Liver (tissue), 8 donors: ENCODE measurements at regions not wholly inside any gene's neighbourhood (a gene's known extent, or its start where the extent isn't known, plus 50 kb on each side); places are given as distances from the start of the nearest gene placed in this dataset.

Experiments
- DNase-seq: peaks from one replicate; pipeline ENCODE4 v3.0.0-alpha.2; 2017; ENCODE audit warnings: low spot score
- H3K27ac ChIP-seq, 2 donors: one replicate each; pipeline ENCODE4 v1.7.0; 2013; ENCODE audit warnings: inconsistent platforms in 2 of 2, low read length in 2 of 2, control low read depth in 1 of 2, low read depth in 1 of 2, mild to moderate bottlenecking in 1 of 2
- H3K27me3 ChIP-seq, 4 donors: one replicate each; pipeline versions ENCODE4 v1.6.1 to v1.7.0; 2013; ENCODE audit warnings: low read length in 3 of 4, inconsistent platforms in 1 of 4, mild to moderate bottlenecking in 1 of 4, moderate library complexity in 1 of 4; ENCODE audit not compliant: control insufficient read depth in 4 of 4, insufficient read depth in 4 of 4
- H3K36me3 ChIP-seq, 4 donors: one replicate each; pipeline versions ENCODE4 v1.6.1 to v1.7.0; 2013; ENCODE audit warnings: low read length in 3 of 4, mild to moderate bottlenecking in 3 of 4, low read depth in 1 of 4, moderate library complexity in 1 of 4; ENCODE audit not compliant: control insufficient read depth in 4 of 4, insufficient read depth in 3 of 4
- H3K4me1 ChIP-seq, 4 donors: one replicate each; pipeline versions ENCODE4 v1.6.1 to v1.7.0; 2013; ENCODE audit warnings: low read length in 3 of 4, mild to moderate bottlenecking in 3 of 4, moderate library complexity in 1 of 4; ENCODE audit not compliant: control insufficient read depth in 4 of 4, insufficient read depth in 4 of 4
- H3K4me3 ChIP-seq, 3 donors: one replicate each; pipeline versions ENCODE4 v1.6.1 to v1.7.0; 2013; ENCODE audit warnings: low read length in 3 of 3, control low read depth in 1 of 3, low read depth in 1 of 3, mild to moderate bottlenecking in 1 of 3
- H3K9ac ChIP-seq, 2 donors: one replicate each; pipeline ENCODE4 v1.7.0; 2013; ENCODE audit warnings: low read length in 2 of 2, mild to moderate bottlenecking in 2 of 2, moderate library complexity in 2 of 2, control low read depth in 1 of 2, low read depth in 1 of 2
- H3K9me3 ChIP-seq, 4 donors: one replicate each; pipeline versions ENCODE4 v1.6.1 to v1.7.0; 2013; ENCODE audit warnings: low read length in 3 of 4; ENCODE audit not compliant: control insufficient read depth in 4 of 4
- EGR1 ChIP-seq, 2 donors: IDR thresholded peaks; 2 replicates each; pipeline ENCODE4 v1.6.1; 2016 to 2018; ENCODE audit warnings: antibody characterized with exemption in 2 of 2, low read depth in 2 of 2
- FOXA1 ChIP-seq: IDR thresholded peaks from 2 replicates; pipeline ENCODE4 v1.6.1; 2016; ENCODE audit warnings: antibody characterized with exemption
- FOXA2 ChIP-seq: IDR thresholded peaks from 2 replicates; pipeline ENCODE4 v1.6.1; 2016; ENCODE audit warnings: antibody characterized with exemption
- HNF4A ChIP-seq, 2 donors: conservative IDR thresholded peaks; 2 replicates each; pipeline ENCODE4 v1.6.1; 2016; ENCODE audit warnings: antibody characterized with exemption in 2 of 2, mild to moderate bottlenecking in 2 of 2
- HNF4G ChIP-seq: IDR thresholded peaks from 2 replicates; pipeline ENCODE4 v1.6.1; 2016; ENCODE audit warnings: antibody characterized with exemption
- JUND ChIP-seq, 2 donors: IDR thresholded peaks; 2 replicates each; pipeline ENCODE4 v1.6.1; 2016; ENCODE audit warnings: antibody characterized with exemption in 2 of 2
- MAX ChIP-seq: IDR thresholded peaks from 2 replicates; pipeline ENCODE4 v1.6.1; 2016; ENCODE audit warnings: antibody characterized with exemption
- NR2F2 ChIP-seq: IDR thresholded peaks from 2 replicates; pipeline ENCODE4 v1.6.1; 2016; ENCODE audit warnings: antibody characterized with exemption
- RAD21 ChIP-seq, 2 donors: IDR thresholded peaks; 2 replicates each; pipeline ENCODE4 v1.6.1; 2016; ENCODE audit warnings: antibody characterized with exemption in 2 of 2, mild to moderate bottlenecking in 2 of 2
- REST ChIP-seq: IDR thresholded peaks from 2 replicates; pipeline ENCODE4 v1.6.1; 2016; ENCODE audit warnings: antibody characterized with exemption, mild to moderate bottlenecking
- RXRA ChIP-seq, 2 donors: IDR thresholded peaks; 2 replicates each; pipeline ENCODE4 v1.6.1; 2017 to 2018; ENCODE audit warnings: antibody characterized with exemption in 2 of 2, mild to moderate bottlenecking in 1 of 2
- SP1 ChIP-seq: IDR thresholded peaks from 2 replicates; pipeline ENCODE4 v1.6.1; 2018; ENCODE audit warnings: antibody characterized with exemption, mild to moderate bottlenecking
- TAF1 ChIP-seq: conservative IDR thresholded peaks from 2 replicates; pipeline ENCODE4 v1.6.1; 2016; ENCODE audit warnings: antibody characterized with exemption, mild to moderate bottlenecking
- YY1 ChIP-seq: IDR thresholded peaks from 2 replicates; pipeline ENCODE4 v1.6.1; 2016; ENCODE audit warnings: antibody characterized with exemption, mild to moderate bottlenecking
- WGBS: extraction: QIAGEN DNeasy Blood & Tissue Kit; methylation state at CpG from one replicate; pipeline ENCODE4 v1.1.7; 2013; 5-methylcytosine and 5-hydroxymethylcytosine counted together
- TF ChIP-seq, protein P1 (sequence below): IDR thresholded peaks from 2 replicates; pipeline ENCODE4 v1.6.1; 2016; ENCODE audit warnings: antibody characterized with exemption
- TF ChIP-seq, protein P2 (sequence below): IDR thresholded peaks from 2 replicates; pipeline ENCODE4 v1.6.1; 2016; ENCODE audit warnings: antibody characterized with exemption
- TF ChIP-seq, protein P3 (sequence below): fragments of 150-350 bp; IDR thresholded peaks from 2 replicates; pipeline ENCODE4 v1.5.1; 2017; ENCODE audit warnings: improper control_type of control experiment, low read depth, low read length; ENCODE audit not compliant: missing input control
- donor health status: healthy.
- donor health status: healthy.
- donor health status: healthy.
- donor health status: healthy.
- donor health status: healthy.

DNA sequence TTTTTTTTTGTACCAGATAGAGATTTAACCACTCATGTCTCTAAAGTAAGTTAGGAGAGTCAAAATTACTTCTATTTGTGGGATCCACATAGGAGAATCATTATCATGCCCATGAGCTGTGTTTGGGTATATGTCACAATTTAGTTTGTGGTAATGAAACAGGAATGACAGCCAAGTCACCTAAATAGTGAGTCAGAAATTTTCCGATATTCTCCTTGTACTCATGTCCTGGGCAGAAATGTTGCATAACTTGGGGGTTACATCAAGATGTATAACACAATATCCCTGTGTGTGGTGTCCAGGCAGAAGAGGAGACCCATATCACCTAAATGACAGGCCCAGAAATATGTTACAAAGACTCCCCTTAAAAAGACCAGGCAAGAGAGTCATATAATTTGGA lies 1181.4 kb upstream of the AMELY start:
- no peaks in the 10 kb centered on the region for H3K4me1 ChIP-seq
- no peaks in the 10 kb centered on the region for H3K36me3 ChIP-seq
- WGBS, result 91% methylated on average over 1 of the region's 1 CpG
- DNase-seq, result no peak
- TF ChIP-seq TAF1, result no peak
- TF ChIP-seq EGR1 (IDR thresholded peaks at IDR 0.05; ENCODE audit: low read depth in 2 of 2), result no peak
- TF ChIP-seq, protein P1, sequence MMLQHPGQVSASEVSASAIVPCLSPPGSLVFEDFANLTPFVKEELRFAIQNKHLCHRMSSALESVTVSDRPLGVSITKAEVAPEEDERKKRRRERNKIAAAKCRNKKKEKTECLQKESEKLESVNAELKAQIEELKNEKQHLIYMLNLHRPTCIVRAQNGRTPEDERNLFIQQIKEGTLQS, result no peak
- no peaks in the 10 kb centered on the region for H3K27me3 ChIP-seq
- H3K9ac ChIP-seq, result no peak overlapping the region
- no peak overlapping the region for H3K4me3 ChIP-seq
- no peak overlapping the region for H3K27ac ChIP-seq
- no peaks in the 10 kb centered on the region for H3K9me3 ChIP-seq

DNA sequence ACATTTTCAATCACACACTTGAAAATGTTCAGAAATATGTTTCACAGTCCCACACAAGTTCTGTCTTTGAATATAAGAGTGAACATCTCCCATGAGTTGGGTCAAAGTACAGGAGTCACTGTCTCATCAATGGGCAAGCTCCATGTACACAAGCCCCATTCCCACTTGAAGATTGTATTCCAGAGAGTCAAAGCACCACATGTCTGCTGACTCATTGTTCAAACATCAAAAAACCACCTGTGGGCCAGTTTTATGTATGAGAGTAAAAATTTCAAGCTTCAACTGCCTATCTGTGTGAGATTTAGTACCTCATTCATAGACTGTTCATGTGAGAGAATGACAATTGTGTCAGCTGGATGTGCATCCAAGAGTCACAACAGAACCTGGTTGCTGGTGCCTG lies 1174.4 kb upstream of the AMELY start:
- no peaks in the 10 kb centered on the region for H3K27me3 ChIP-seq
- TF ChIP-seq JUND (IDR thresholded peaks at IDR 0.05) (no peak), TAF1 (no peak), YY1 (no peak), RXRA (IDR thresholded peaks at IDR 0.05) (no peak), SP1 (no peak), FOXA2 (no peak), RAD21 (IDR thresholded peaks at IDR 0.05) (no peak), MAX (no peak), REST (no peak), HNF4G (no peak), FOXA1 (no peak), EGR1 (IDR thresholded peaks at IDR 0.05; ENCODE audit: low read depth in 2 of 2) (no peak), NR2F2 (no peak), HNF4A (conservative IDR thresholded peaks at IDR 0.05) (no peak)
- TF ChIP-seq, protein P2, sequence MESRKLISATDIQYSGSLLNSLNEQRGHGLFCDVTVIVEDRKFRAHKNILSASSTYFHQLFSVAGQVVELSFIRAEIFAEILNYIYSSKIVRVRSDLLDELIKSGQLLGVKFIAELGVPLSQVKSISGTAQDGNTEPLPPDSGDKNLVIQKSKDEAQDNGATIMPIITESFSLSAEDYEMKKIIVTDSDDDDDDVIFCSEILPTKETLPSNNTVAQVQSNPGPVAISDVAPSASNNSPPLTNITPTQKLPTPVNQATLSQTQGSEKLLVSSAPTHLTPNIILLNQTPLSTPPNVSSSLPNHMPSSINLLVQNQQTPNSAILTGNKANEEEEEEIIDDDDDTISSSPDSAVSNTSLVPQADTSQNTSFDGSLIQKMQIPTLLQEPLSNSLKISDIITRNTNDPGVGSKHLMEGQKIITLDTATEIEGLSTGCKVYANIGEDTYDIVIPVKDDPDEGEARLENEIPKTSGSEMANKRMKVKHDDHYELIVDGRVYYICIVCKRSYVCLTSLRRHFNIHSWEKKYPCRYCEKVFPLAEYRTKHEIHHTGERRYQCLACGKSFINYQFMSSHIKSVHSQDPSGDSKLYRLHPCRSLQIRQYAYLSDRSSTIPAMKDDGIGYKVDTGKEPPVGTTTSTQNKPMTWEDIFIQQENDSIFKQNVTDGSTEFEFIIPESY, result no peak
- TF ChIP-seq, protein P3, sequence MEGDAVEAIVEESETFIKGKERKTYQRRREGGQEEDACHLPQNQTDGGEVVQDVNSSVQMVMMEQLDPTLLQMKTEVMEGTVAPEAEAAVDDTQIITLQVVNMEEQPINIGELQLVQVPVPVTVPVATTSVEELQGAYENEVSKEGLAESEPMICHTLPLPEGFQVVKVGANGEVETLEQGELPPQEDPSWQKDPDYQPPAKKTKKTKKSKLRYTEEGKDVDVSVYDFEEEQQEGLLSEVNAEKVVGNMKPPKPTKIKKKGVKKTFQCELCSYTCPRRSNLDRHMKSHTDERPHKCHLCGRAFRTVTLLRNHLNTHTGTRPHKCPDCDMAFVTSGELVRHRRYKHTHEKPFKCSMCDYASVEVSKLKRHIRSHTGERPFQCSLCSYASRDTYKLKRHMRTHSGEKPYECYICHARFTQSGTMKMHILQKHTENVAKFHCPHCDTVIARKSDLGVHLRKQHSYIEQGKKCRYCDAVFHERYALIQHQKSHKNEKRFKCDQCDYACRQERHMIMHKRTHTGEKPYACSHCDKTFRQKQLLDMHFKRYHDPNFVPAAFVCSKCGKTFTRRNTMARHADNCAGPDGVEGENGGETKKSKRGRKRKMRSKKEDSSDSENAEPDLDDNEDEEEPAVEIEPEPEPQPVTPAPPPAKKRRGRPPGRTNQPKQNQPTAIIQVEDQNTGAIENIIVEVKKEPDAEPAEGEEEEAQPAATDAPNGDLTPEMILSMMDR, result no peak
- H3K9ac ChIP-seq, result no peak overlapping the region
- no peak overlapping the region for H3K27ac ChIP-seq
- no peak overlapping the region for H3K4me3 ChIP-seq
- no peak for DNase-seq
- H3K9me3 ChIP-seq, result no peaks in the 10 kb centered on the region
- H3K36me3 ChIP-seq, result no peaks in the 10 kb centered on the region
- no peaks in the 10 kb centered on the region for H3K4me1 ChIP-seq
